AG04449 (cell line): ENCODE measurements at regions not wholly inside any gene's neighbourhood (a gene's known extent, or its start where the extent isn't known, plus 50 kb on each side); places are given as distances from the start of the nearest gene placed in this dataset.

Source experiments
- CTCF ChIA-PET: fragments of 350-600 bp; formaldehyde crosslinking; extraction: SDS; loops from one replicate; lab custom pipeline; 2021; ENCODE audit warnings: antibody characterized with exemption; lab: Yijun Ruan, JAX
- POLR2A ChIA-PET: fragments of 400-600, 350-600 bp; formaldehyde crosslinking; extraction: SDS; loops from one replicate; lab custom pipeline; 2020; ENCODE audit warnings: antibody characterized with exemption, inconsistent platforms; lab: Yijun Ruan, JAX
- DNase-seq: peaks from one replicate; pipeline ENCODE4 v3.0.0-alpha.2; 2010; ENCODE audit warnings: low read depth, low spot score
- H3K4me3 ChIP-seq: 2 replicates; pipeline ENCODE4 v1.5.1; 2011; ENCODE audit warnings: low read depth, mild to moderate bottlenecking, control low read depth, low read length
- TF ChIP-seq, protein P1 (sequence below): IDR thresholded peaks from one replicate; pipeline ENCODE4 v1.5.1; 2011; ENCODE audit warnings: mild to moderate bottlenecking, moderate library complexity, low read length, control low read depth, inconsistent platforms; ENCODE audit not compliant: insufficient read depth; ENCODE audit errors: missing control alignments

DNA sequence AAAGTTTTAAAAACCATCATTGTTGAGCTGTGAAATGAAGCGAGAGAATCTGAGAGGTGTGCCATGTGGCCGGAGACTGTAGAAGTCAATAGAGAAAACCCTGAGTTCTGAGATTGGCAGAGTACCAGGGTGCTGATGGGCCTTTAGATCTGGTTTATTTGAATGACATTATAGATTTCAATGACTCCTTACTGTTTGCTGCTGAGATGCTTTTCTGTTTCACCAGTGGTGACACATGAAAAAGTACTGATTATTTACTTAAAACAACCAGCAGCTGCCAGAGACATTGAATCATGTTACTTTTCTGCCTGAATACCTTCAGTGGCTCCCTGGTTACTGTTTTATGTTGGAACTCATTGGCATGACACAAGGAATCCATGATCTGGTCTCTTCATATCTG, 602.7 kb upstream of the ZNF804A start:
- DNase-seq: no peak
- ChIA-PET POLR2A (no interaction called here), CTCF (no interaction called here)
- TF ChIP-seq, protein P1, sequence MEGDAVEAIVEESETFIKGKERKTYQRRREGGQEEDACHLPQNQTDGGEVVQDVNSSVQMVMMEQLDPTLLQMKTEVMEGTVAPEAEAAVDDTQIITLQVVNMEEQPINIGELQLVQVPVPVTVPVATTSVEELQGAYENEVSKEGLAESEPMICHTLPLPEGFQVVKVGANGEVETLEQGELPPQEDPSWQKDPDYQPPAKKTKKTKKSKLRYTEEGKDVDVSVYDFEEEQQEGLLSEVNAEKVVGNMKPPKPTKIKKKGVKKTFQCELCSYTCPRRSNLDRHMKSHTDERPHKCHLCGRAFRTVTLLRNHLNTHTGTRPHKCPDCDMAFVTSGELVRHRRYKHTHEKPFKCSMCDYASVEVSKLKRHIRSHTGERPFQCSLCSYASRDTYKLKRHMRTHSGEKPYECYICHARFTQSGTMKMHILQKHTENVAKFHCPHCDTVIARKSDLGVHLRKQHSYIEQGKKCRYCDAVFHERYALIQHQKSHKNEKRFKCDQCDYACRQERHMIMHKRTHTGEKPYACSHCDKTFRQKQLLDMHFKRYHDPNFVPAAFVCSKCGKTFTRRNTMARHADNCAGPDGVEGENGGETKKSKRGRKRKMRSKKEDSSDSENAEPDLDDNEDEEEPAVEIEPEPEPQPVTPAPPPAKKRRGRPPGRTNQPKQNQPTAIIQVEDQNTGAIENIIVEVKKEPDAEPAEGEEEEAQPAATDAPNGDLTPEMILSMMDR: no peak
- no peak overlapping the region for H3K4me3 ChIP-seq

- TF ChIP-seq, protein P1: no peak
- ChIA-PET CTCF (no interaction called here), POLR2A (no interaction called here)
- no peak for DNase-seq
- H3K4me3 ChIP-seq: no peak overlapping the region
These were observed 601.2 kb upstream of the ZNF804A start for GRCh38 chr2:183996825-183997793.

DNA sequence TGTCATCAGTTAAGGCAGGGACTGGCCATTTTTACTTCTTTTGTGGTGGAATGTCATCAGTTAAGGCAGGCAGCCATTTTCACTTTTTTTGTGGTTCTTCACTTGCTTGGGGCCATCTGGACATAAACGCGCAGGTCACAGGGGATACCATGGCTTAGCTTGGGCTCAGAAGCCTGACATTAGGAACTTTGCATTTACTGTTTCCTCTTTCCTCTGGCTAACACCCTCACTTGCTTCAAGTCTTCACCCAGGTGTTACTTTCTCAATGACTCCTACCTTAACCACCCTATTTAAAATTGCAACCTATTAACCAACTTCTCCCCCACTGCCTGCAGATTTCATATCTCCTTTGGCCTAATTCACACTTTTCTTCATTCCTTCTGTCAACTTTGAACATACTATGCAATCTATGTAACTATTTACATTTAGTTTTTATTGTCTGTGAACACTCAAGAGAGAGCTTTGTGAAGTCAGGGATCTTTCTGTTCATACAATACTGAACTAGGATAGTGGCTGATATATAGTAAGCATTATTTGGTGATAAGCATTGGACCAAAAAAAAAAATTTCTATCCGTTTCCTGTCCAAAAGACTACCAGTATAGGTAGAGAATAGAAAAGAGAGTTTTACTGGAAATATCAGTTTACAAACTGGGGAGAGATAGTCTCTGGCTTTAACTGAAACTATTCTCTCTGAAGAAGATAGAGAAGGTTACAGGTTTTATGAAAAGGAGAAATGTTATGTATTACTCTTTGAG, 600.1 kb upstream of the ZNF804A start:
- TF ChIP-seq, protein P1: no peak
- H3K4me3 ChIP-seq: no peak overlapping the region
- CTCF ChIA-PET: no interaction called here
- no peak for DNase-seq
- POLR2A ChIA-PET: no interaction called here

DNA sequence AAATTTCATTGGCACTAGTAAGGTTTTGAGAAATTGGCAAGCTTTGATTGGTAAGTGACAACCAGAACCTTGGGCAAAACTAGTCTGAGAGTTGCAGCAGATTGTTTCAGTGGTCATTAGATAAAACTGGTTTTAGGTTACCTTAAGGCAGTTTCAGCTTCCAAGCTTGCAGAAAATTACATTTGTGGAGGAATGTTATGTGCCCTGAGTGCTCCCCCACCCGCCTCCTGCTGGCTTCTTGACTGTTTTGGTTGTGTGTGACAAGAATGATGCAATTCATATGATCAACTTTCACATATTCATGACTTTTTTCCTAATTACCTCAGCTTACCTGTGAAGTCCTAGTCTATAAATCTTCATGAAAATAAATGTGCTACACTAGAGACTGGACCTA, 599.5 kb upstream of the ZNF804A start:
- DNase-seq: no peak
- H3K4me3 ChIP-seq: no peak overlapping the region
- CTCF ChIA-PET: no interaction called here
- TF ChIP-seq, protein P1: no peak
- POLR2A ChIA-PET: no interaction called here

DNA sequence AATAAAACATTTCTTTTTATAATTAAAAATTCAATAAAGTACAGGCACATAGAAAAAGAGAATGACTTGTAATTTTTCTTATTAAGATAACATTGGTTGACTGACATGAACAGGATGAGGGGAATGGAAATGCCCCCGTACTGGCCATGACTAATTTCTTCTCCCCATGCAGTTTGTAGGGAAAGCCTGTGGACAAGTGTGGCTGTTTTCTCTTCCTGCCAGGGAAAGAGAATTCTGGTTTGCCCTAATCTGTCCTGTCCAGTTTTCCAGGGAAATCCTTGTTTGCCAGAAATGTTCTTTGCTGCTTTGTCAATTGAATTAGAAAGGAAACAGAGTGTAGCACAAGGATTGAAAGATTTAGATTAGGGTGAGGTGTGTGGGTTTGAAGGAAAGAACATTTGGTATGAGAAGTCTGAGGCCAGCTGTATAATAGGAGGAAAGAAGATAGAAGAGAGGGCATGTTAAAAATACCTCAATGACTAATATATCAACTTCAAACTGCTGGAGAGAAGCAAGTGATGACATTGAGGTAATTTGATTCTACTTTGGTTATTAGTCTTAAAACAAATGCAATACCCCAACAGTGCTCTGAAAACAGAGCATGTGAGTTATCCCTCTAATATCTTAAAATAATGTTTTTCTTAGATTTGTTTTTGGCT, 593.9 kb upstream of the ZNF804A start:
- CTCF ChIA-PET: no interaction called here
- TF ChIP-seq, protein P1: no peak
- no peak for DNase-seq
- H3K4me3 ChIP-seq: no peak overlapping the region
- POLR2A ChIA-PET: no interaction called here
